ENCODE measurements at regions not wholly inside any gene's neighbourhood (a gene's known extent, or its start where the extent isn't known, plus 50 kb on each side); places are given as distances from the start of the nearest gene placed in this dataset.

- H4K20me1 ChIP-seq = no peaks in the 10 kb centered on the region
- no peak overlapping the region for H3K4me3 ChIP-seq
- no peaks in the 10 kb centered on the region; the same call in 1 of the 2 replicates for H3K4me1 ChIP-seq
Observed at GRCh38 chr20:3354247-3354646, 53.2 kb downstream of the DNAAF9 start.

GRCh38 chr20:3353646-3354045, 53.8 kb downstream of the DNAAF9 start:
- H3K4me1 ChIP-seq = no peaks in the 10 kb centered on the region; the same call in 1 of the 2 replicates
- no peak overlapping the region for H3K4me2 ChIP-seq
- no peak overlapping the region for H3K9ac ChIP-seq
- H4K20me1 ChIP-seq = no peaks in the 10 kb centered on the region
- H3K9me3 ChIP-seq = no peaks in the 10 kb centered on the region
- no peak overlapping the region for H3K27ac ChIP-seq
- peaks cover 16% of the 10 kb centered on the region; the same call in 1 of the 2 replicates for H3K36me3 ChIP-seq
- no peaks in the 10 kb centered on the region for H3K27me3 ChIP-seq
- H3K4me3 ChIP-seq = no peak overlapping the region
- TF ChIP-seq Cebpa-rat (IDR thresholded peaks at IDR 0.05) = no peak

More at GRCh38 chr20:3354247-3354646, 53.2 kb downstream of the DNAAF9 start:
- no peaks in the 10 kb centered on the region for H3K27me3 ChIP-seq
- H3K27ac ChIP-seq = no peak overlapping the region
- no peak for TF ChIP-seq Cebpa-rat (IDR thresholded peaks at IDR 0.05)
- H3K9me3 ChIP-seq = no peaks in the 10 kb centered on the region
- H3K36me3 ChIP-seq = peaks cover 16% of the 10 kb centered on the region
- H3K9ac ChIP-seq = no peak overlapping the region
- H3K4me2 ChIP-seq = no peak overlapping the region

GRCh38 chr20:3352202-3352601, 55.3 kb downstream of the DNAAF9 start:
- Histone ChIP-seq H3K27me3 (no peaks in the 10 kb centered on the region), H3K27ac (no peak overlapping the region), H3K36me3 (peaks cover 25% of the 10 kb centered on the region), H3K4me1 (no peaks in the 10 kb centered on the region; the same call in 1 of the 2 replicates), H4K20me1 (no peaks in the 10 kb centered on the region), H3K9me3 (no peaks in the 10 kb centered on the region), H3K4me3 (no peak overlapping the region), H3K9ac (no peak overlapping the region), H3K4me2 (no peak overlapping the region)
- no peak for TF ChIP-seq Cebpa-rat (IDR thresholded peaks at IDR 0.05)

GRCh38 chr20:3350422-3350821, 57.0 kb downstream of the DNAAF9 start:
- H3K9me3 ChIP-seq = no peaks in the 10 kb centered on the region
- TF ChIP-seq Cebpa-rat (IDR thresholded peaks at IDR 0.05) = no peak
- no peaks in the 10 kb centered on the region; the same call in 1 of the 2 replicates for H3K4me1 ChIP-seq
- no peak overlapping the region for H3K27ac ChIP-seq
- H4K20me1 ChIP-seq = no peaks in the 10 kb centered on the region
- H3K27me3 ChIP-seq = no peaks in the 10 kb centered on the region
- no peak overlapping the region for H3K4me3 ChIP-seq
- no peak overlapping the region for H3K9ac ChIP-seq
- peaks cover 38% of the 10 kb centered on the region for H3K36me3 ChIP-seq
- H3K4me2 ChIP-seq = no peak overlapping the region

- Histone ChIP-seq H3K4me1 (no peaks in the 10 kb centered on the region; the same call in 1 of the 2 replicates), H3K4me3 (no peak overlapping the region), H3K27me3 (no peaks in the 10 kb centered on the region), H3K9ac (no peak overlapping the region), H3K27ac (no peak overlapping the region), H3K36me3 (peaks cover 42% of the 10 kb centered on the region), H3K9me3 (no peaks in the 10 kb centered on the region), H3K4me2 (no peak overlapping the region), H4K20me1 (no peaks in the 10 kb centered on the region)
- TF ChIP-seq Cebpa-rat (IDR thresholded peaks at IDR 0.05) = no peak
Observed at GRCh38 chr20:3349786-3350185, 57.7 kb downstream of the DNAAF9 start.

GRCh38 chr20:3342766-3343165, 64.7 kb downstream of the DNAAF9 start:
- H4K20me1 ChIP-seq = no peaks in the 10 kb centered on the region
- no peak overlapping the region for H3K4me3 ChIP-seq
- H3K27me3 ChIP-seq = no peaks in the 10 kb centered on the region
- H3K4me1 ChIP-seq = no peaks in the 10 kb centered on the region
- H3K27ac ChIP-seq = no peak overlapping the region
- TF ChIP-seq Cebpa-rat (IDR thresholded peaks at IDR 0.05) = no peak
- H3K36me3 ChIP-seq = peaks cover 72% of the 10 kb centered on the region
- H3K9me3 ChIP-seq = no peaks in the 10 kb centered on the region
- no peak overlapping the region for H3K9ac ChIP-seq
- no peak overlapping the region for H3K4me2 ChIP-seq

GRCh38 chr20:3340443-3340842, 67.0 kb downstream of the DNAAF9 start:
- Histone ChIP-seq H3K4me2 (no peak overlapping the region), H3K27me3 (no peaks in the 10 kb centered on the region), H4K20me1 (no peaks in the 10 kb centered on the region), H3K4me1 (no peaks in the 10 kb centered on the region), H3K36me3 (peaks cover 61% of the 10 kb centered on the region), H3K9ac (no peak overlapping the region), H3K9me3 (no peaks in the 10 kb centered on the region), H3K4me3 (no peak overlapping the region), H3K27ac (no peak overlapping the region)
- no peak for TF ChIP-seq Cebpa-rat (IDR thresholded peaks at IDR 0.05)

GRCh38 chr20:3339571-3339970, 67.9 kb downstream of the DNAAF9 start:
- TF ChIP-seq Cebpa-rat (IDR thresholded peaks at IDR 0.05) = no peak
- Histone ChIP-seq H4K20me1 (no peaks in the 10 kb centered on the region), H3K4me1 (no peaks in the 10 kb centered on the region), H3K9me3 (no peaks in the 10 kb centered on the region), H3K9ac (no peak overlapping the region), H3K27ac (no peak overlapping the region), H3K4me3 (no peak overlapping the region), H3K27me3 (no peaks in the 10 kb centered on the region), H3K36me3 (peaks cover 58% of the 10 kb centered on the region), H3K4me2 (no peak overlapping the region)

GRCh38 chr20:3339076-3339475, 68.4 kb downstream of the DNAAF9 start:
- no peak overlapping the region for H3K4me3 ChIP-seq
- no peak for TF ChIP-seq Cebpa-rat (IDR thresholded peaks at IDR 0.05)
- H3K9me3 ChIP-seq = no peaks in the 10 kb centered on the region
- H3K4me2 ChIP-seq = no peak overlapping the region
- H3K4me1 ChIP-seq = no peaks in the 10 kb centered on the region
- H3K27me3 ChIP-seq = no peaks in the 10 kb centered on the region
- H3K9ac ChIP-seq = no peak overlapping the region
- H3K27ac ChIP-seq = no peak overlapping the region
- no peaks in the 10 kb centered on the region for H4K20me1 ChIP-seq
- peaks cover 61% of the 10 kb centered on the region for H3K36me3 ChIP-seq

GRCh38 chr20:3334156-3334943, 73.1 kb downstream of the DNAAF9 start:
- H3K4me3 ChIP-seq = no peak overlapping the region
- TF ChIP-seq Cebpa-rat (IDR thresholded peaks at IDR 0.05) = no peak
- H4K20me1 ChIP-seq = no peaks in the 10 kb centered on the region
- H3K4me1 ChIP-seq = no peaks in the 10 kb centered on the region
- no peak overlapping the region for H3K4me2 ChIP-seq
- no peak overlapping the region for H3K27ac ChIP-seq
- H3K9me3 ChIP-seq = no peaks in the 10 kb centered on the region
- peaks cover 74% of the 10 kb centered on the region for H3K36me3 ChIP-seq
- H3K9ac ChIP-seq = no peak overlapping the region
- H3K27me3 ChIP-seq = no peaks in the 10 kb centered on the region
